ENCODE measurements at regions not wholly inside any gene's neighbourhood (a gene's known extent, or its start where the extent isn't known, plus 50 kb on each side); places are given as distances from the start of the nearest gene placed in this dataset.

- no peak for TF ChIP-seq CREB1 (IDR thresholded peaks at IDR 0.05; ENCODE audit: low read depth)
- TF ChIP-seq, protein P1, sequence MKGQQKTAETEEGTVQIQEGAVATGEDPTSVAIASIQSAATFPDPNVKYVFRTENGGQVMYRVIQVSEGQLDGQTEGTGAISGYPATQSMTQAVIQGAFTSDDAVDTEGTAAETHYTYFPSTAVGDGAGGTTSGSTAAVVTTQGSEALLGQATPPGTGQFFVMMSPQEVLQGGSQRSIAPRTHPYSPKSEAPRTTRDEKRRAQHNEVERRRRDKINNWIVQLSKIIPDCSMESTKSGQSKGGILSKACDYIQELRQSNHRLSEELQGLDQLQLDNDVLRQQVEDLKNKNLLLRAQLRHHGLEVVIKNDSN (IDR thresholded peaks at IDR 0.05) = no peak
Measured at GRCh38 chr1:209205039-209205438, 378.5 kb upstream of the CAMK1G start.

GRCh38 chr1:209207126-209207700, 376.3 kb upstream of the CAMK1G start:
- TF ChIP-seq EP300 (IDR thresholded peaks at IDR 0.05; ENCODE audit: borderline replicate concordance) (no peak), RAD21 (IDR thresholded peaks at IDR 0.05; ENCODE audit: low read depth) (no peak), CREB1 (IDR thresholded peaks at IDR 0.05; ENCODE audit: low read depth) (no peak), NFIC (IDR thresholded peaks at IDR 0.05) (no peak), FOXM1 (IDR thresholded peaks at IDR 0.05; ENCODE audit: borderline replicate concordance, low read depth) (no peak), EGR1 (IDR thresholded peaks at IDR 0.05) (no peak), CEBPB (IDR thresholded peaks at IDR 0.05) (no peak), TEAD4 (IDR thresholded peaks at IDR 0.05) (no peak), ZBTB7A (IDR thresholded peaks at IDR 0.05; ENCODE audit: low read depth) (no peak), TAF1 (IDR thresholded peaks at IDR 0.05; ENCODE audit: low read depth) (no peak), YY1 (IDR thresholded peaks at IDR 0.05; ENCODE audit: low read depth) (no peak), REST (IDR thresholded peaks at IDR 0.05; ENCODE audit: low read depth) (no peak), TCF12 (IDR thresholded peaks at IDR 0.05; ENCODE audit: low read depth) (no peak)
- TF ChIP-seq, protein P1 (IDR thresholded peaks at IDR 0.05) = no peak
- TF ChIP-seq, protein P2, sequence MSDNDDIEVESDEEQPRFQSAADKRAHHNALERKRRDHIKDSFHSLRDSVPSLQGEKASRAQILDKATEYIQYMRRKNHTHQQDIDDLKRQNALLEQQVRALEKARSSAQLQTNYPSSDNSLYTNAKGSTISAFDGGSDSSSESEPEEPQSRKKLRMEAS (IDR thresholded peaks at IDR 0.05) = no peak

DNA sequence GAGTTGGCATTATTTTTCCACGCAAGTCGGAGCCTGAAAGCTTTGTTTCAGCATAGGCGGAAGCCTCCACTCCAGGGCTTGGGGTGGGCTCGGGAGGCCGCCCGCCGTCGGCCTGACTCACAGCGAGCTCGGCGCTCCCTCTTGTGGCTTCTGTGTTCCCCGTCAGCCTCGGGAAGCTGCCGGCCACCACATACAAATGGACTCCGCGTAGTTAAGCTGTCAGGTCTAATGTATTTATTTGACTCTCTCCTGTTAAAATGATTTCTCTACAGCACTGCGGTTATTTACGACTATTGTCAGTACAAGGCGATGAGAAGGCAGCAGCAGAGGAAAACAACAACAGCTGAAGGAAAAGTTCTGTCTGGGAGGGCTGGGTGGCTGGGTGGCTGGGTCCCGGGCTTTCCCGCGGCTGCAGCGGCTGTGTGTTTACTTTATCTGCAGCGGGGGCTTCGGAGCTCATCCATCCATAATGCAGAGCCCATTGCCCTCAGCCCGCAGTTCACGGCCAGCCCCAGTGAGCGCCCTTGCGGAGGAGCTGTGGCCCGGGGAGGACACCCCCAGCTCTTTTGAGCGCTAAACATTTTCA, 375.7 kb upstream of the CAMK1G start:
- TF ChIP-seq, protein P2 (IDR thresholded peaks at IDR 0.05) = no peak
- TF ChIP-seq RAD21 (IDR thresholded peaks at IDR 0.05; ENCODE audit: low read depth) = peak; percentile 47

GRCh38 chr1:209208648-209209047, 374.9 kb upstream of the CAMK1G start:
- no peak for TF ChIP-seq TAF1 (IDR thresholded peaks at IDR 0.05; ENCODE audit: low read depth)
- no peak for TF ChIP-seq TCF12 (IDR thresholded peaks at IDR 0.05; ENCODE audit: low read depth)
- no peak for TF ChIP-seq NFIC (IDR thresholded peaks at IDR 0.05)
- no peak for TF ChIP-seq TEAD4 (IDR thresholded peaks at IDR 0.05)
- TF ChIP-seq REST (IDR thresholded peaks at IDR 0.05; ENCODE audit: low read depth) = no peak
- TF ChIP-seq, protein P1 (IDR thresholded peaks at IDR 0.05) = no peak
- no peak for TF ChIP-seq EGR1 (IDR thresholded peaks at IDR 0.05)
- TF ChIP-seq YY1 (IDR thresholded peaks at IDR 0.05; ENCODE audit: low read depth) = no peak
- TF ChIP-seq CEBPB (IDR thresholded peaks at IDR 0.05) = no peak
- no peak for TF ChIP-seq CREB1 (IDR thresholded peaks at IDR 0.05; ENCODE audit: low read depth)

DNA sequence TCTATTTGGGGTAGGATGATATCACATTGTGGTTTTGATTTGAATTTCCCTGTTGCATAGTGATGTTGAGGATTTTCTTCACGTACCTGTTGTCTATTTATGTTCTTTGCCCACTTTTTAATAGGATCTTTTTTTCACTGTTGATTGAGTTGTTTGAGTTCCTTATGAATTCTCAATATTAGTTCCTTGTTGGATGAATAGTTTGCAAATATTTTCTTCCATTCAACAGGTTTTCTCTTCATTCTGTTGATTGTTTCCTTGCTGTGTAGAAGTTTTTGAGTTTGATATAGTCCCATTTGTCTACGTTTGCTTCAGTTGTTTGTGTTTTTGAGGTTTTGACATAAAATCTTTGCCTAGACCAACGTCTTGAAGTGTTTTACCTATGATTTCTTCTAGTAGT, 369.5 kb upstream of the CAMK1G start:
- TF ChIP-seq YY1 (IDR thresholded peaks at IDR 0.05; ENCODE audit: low read depth) (no peak), RAD21 (IDR thresholded peaks at IDR 0.05; ENCODE audit: low read depth) (no peak), CEBPB (IDR thresholded peaks at IDR 0.05) (no peak), NFIC (IDR thresholded peaks at IDR 0.05) (no peak), EGR1 (IDR thresholded peaks at IDR 0.05) (no peak)

DNA sequence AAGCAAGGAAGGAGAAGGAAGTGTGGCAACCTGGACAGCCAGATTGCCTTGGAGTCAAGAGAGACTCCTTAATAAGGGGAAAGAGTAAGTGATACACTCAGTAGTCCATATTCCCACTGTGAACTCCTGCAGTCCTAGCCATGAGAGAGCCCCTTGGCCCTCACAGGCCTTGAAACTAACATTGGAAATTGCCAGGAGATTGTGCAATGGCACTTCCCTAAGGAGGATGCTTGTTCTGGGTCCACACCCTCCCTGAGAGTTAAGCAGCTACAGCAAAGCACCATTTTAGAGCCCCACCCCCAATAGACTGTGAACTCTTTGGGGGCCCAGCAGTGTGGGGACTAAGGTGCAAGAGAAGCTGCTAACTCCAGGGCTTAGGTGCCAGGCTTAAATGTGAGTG, 367.7 kb upstream of the CAMK1G start:
- TF ChIP-seq REST (IDR thresholded peaks at IDR 0.05; ENCODE audit: low read depth) (no peak), CREB1 (IDR thresholded peaks at IDR 0.05; ENCODE audit: low read depth) (no peak), FOXM1 (IDR thresholded peaks at IDR 0.05; ENCODE audit: borderline replicate concordance, low read depth) (no peak), CEBPB (IDR thresholded peaks at IDR 0.05) (no peak), EP300 (IDR thresholded peaks at IDR 0.05; ENCODE audit: borderline replicate concordance) (no peak), ZBTB7A (IDR thresholded peaks at IDR 0.05; ENCODE audit: low read depth) (no peak), TCF12 (IDR thresholded peaks at IDR 0.05; ENCODE audit: low read depth) (no peak)

Data from Ishikawa (cell line).